Osteoblast (primary cell): ENCODE measurements at regions not wholly inside any gene's neighbourhood (a gene's known extent, or its start where the extent isn't known, plus 50 kb on each side); places are given as distances from the start of the nearest gene placed in this dataset.

Source experiments
- DNase-seq: peaks from one replicate; pipeline ENCODE4 v3.0.0; 2011; ENCODE audit warnings: low spot score, mixed read lengths; ENCODE audit not compliant: insufficient read length; ENCODE audit errors: missing footprints
- H2AFZ ChIP-seq: 2 replicates; pipeline ENCODE4 v1.6.0; 2011; ENCODE audit warnings: mild to moderate bottlenecking, low read length
- H3K27ac ChIP-seq: 2 replicates; pipeline ENCODE4 v1.5.1; 2011; ENCODE audit warnings: mild to moderate bottlenecking, low read depth, low read length, moderate library complexity
- H3K27me3 ChIP-seq: 2 replicates; pipeline ENCODE4 v1.6.0; 2012; ENCODE audit warnings: mild to moderate bottlenecking, control low read depth, inconsistent platforms, low read length, moderate library complexity; ENCODE audit not compliant: insufficient read depth
- H3K36me3 ChIP-seq: 2 replicates; pipeline ENCODE4 v1.5.1; 2011; ENCODE audit warnings: mild to moderate bottlenecking, low read length, control low read depth, moderate library complexity; ENCODE audit not compliant: insufficient read depth
- H3K4me1 ChIP-seq: 2 replicates; pipeline ENCODE4 v1.5.1; 2011; ENCODE audit warnings: mild to moderate bottlenecking, low read length, control low read depth, moderate library complexity; ENCODE audit not compliant: insufficient read depth
- H3K4me2 ChIP-seq: 2 replicates; pipeline ENCODE4 v1.6.0; 2011; ENCODE audit warnings: mild to moderate bottlenecking, low read length; ENCODE audit not compliant: insufficient read depth
- H3K4me3 ChIP-seq: fragments of 200-600 bp; sonication (generic); 3 replicates; pipeline ENCODE4 v1.5.1; 2012; ENCODE audit warnings: mild to moderate bottlenecking, low read length, inconsistent platforms; ENCODE audit not compliant: insufficient read depth
- H3K79me2 ChIP-seq: 2 replicates; pipeline ENCODE4 v1.6.0; 2012; ENCODE audit warnings: mild to moderate bottlenecking, low read length, control low read depth, inconsistent platforms; ENCODE audit not compliant: insufficient read depth
- H3K9me3 ChIP-seq: 2 replicates; pipeline ENCODE4 v1.5.1; 2011; ENCODE audit warnings: low read depth, low read length, control low read depth
- H4K20me1 ChIP-seq: 2 replicates; pipeline ENCODE4 v1.6.0; 2012; ENCODE audit warnings: mild to moderate bottlenecking, low read length, control low read depth; ENCODE audit not compliant: insufficient read depth
- CTCF ChIP-seq: IDR thresholded peaks from 2 replicates; pipeline ENCODE4 v1.5.1; 2011; ENCODE audit warnings: mild to moderate bottlenecking, low read depth, low read length, moderate library complexity; ENCODE audit errors: extremely low read depth

GRCh38 chr15:66936109-66936860 is 129.1 kb upstream of the SMAD3 start:
- Histone ChIP-seq H4K20me1 (no peaks in the 10 kb centered on the region), H3K27ac (peak overlapping the region; percentile 68), H3K36me3 (no peaks in the 10 kb centered on the region), H3K4me2 (peak overlapping the region; percentile 92), H3K27me3 (no peaks in the 10 kb centered on the region), H3K9me3 (peaks cover 5% of the 10 kb centered on the region), H2AFZ (peak overlapping the region; percentile 82), H3K79me2 (no peaks in the 10 kb centered on the region), H3K4me3 (peak overlapping the region; percentile 78), H3K4me1 (peaks cover 32% of the 10 kb centered on the region)
- TF ChIP-seq CTCF = no peak
- peak; percentile 41 for DNase-seq

GRCh38 chr15:66936861-66937582 is 128.4 kb upstream of the SMAD3 start:
- H3K4me2 ChIP-seq = peak overlapping the region; percentile 92
- H4K20me1 ChIP-seq = no peaks in the 10 kb centered on the region
- H3K36me3 ChIP-seq = no peaks in the 10 kb centered on the region
- peaks cover 25% of the 10 kb centered on the region for H3K4me1 ChIP-seq
- H3K4me3 ChIP-seq = peak overlapping the region; percentile 78
- H3K79me2 ChIP-seq = no peaks in the 10 kb centered on the region
- peak overlapping the region; percentile 68 for H3K27ac ChIP-seq
- H2AFZ ChIP-seq = peak overlapping the region; percentile 82
- DNase-seq = no peak
- no peaks in the 10 kb centered on the region for H3K27me3 ChIP-seq
- peaks cover 5% of the 10 kb centered on the region for H3K9me3 ChIP-seq
- TF ChIP-seq CTCF = no peak

GRCh38 chr15:66937588-66937987 is 127.8 kb upstream of the SMAD3 start:
- Histone ChIP-seq H3K36me3 (no peaks in the 10 kb centered on the region), H3K4me1 (peaks cover 19% of the 10 kb centered on the region), H3K9me3 (peaks cover 5% of the 10 kb centered on the region), H4K20me1 (no peaks in the 10 kb centered on the region), H3K27ac (no peak overlapping the region), H3K4me2 (no peak overlapping the region), H3K27me3 (no peaks in the 10 kb centered on the region), H3K4me3 (no peak overlapping the region), H3K79me2 (no peaks in the 10 kb centered on the region), H2AFZ (no peak overlapping the region)
- DNase-seq = no peak
- no peak for TF ChIP-seq CTCF

DNA sequence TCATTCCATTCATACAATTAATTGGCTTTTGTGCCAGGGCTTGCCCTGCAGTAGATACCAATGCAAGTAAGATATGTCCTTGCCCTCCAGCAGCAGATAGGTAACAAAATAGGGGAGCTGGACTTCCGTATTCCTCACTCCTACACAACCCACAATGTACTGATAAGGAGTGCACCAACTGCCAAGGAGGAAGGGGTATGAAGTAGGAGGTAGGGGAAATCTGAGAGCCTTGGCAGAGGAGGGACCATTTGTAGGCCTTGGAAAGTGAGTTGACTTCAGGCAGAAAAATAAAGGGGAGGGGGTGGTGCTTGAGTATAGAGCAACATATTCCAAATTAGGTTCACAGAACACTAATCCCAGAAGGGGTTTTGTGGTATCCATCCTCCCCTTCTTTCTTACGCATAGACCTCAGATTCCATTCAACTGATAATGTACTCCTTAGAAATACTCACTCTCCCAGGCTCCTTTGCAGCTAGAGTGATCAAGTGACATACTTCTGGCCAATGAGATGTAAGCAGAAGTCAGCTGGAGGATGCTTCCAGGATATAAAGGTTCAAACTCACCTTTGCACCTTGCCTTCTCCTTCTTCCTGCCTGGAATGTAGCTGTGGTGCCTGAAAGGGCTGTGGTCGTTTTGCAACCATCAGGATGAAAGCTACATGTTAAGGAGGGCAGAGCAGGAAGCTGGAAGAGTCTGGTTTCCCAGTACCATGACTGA is 127.1 kb upstream of the SMAD3 start:
- Histone ChIP-seq H3K79me2 (no peaks in the 10 kb centered on the region), H4K20me1 (no peaks in the 10 kb centered on the region), H3K27me3 (no peaks in the 10 kb centered on the region), H3K4me1 (peaks cover 19% of the 10 kb centered on the region), H3K4me3 (no peak overlapping the region), H3K36me3 (no peaks in the 10 kb centered on the region), H3K4me2 (no peak overlapping the region), H3K27ac (no peak overlapping the region), H2AFZ (no peak overlapping the region), H3K9me3 (peaks cover 5% of the 10 kb centered on the region)
- peak; percentile 44 for DNase-seq
- TF ChIP-seq CTCF = no peak
